CD4-positive, alpha-beta T cell (primary cell): ENCODE measurements at regions not wholly inside any gene's neighbourhood (a gene's known extent, or its start where the extent isn't known, plus 50 kb on each side); places are given as distances from the start of the nearest gene placed in this dataset.

Experiments used
- ATAC-seq: fragments of 200-7000 bp; cut with Tn5 transposase; one replicate; pipeline ENCODE4 v1.10.0; 2022; ENCODE audit warnings: mild to moderate bottlenecking; ENCODE audit not compliant: poor library complexity
- CTCF ChIA-PET: fragments of 350-600 bp; sonication (Branson Sonifier 250); formaldehyde crosslinking; loops from one replicate; lab custom pipeline; 2021; ENCODE audit warnings: antibody characterized with exemption, inconsistent platforms; lab: Charles Lee
- POLR2A ChIA-PET: fragments of 350-600 bp; sonication (Branson Sonifier 250); formaldehyde crosslinking; loops from one replicate; lab custom pipeline; 2021; ENCODE audit warnings: antibody characterized with exemption, inconsistent platforms; lab: Charles Lee
- DNase-seq, 14 experiments: peaks; one replicate each; pipeline ENCODE4 v3.0.0-alpha.2; 2013 to 2020; ENCODE audit warnings: mixed read lengths in 2 of 14
- H3K27ac ChIP-seq, 2 donors: one replicate each; pipeline versions ENCODE4 v1.5.1 to v1.7.0; 2013; ENCODE audit warnings: low read length in 2 of 2, low read depth in 1 of 2, mild to moderate bottlenecking in 1 of 2
- H3K27me3 ChIP-seq, 2 experiments: 1 replicate in 1 of 2; 2 replicates in 1 of 2; pipeline versions ENCODE4 v1.6.1 to v1.7.0; 2013; ENCODE audit warnings: low read length in 2 of 2, control low read depth in 1 of 2, mild to moderate bottlenecking in 1 of 2, moderate library complexity in 1 of 2; ENCODE audit not compliant: insufficient read depth in 2 of 2, control insufficient read depth in 1 of 2
- H3K36me3 ChIP-seq: one replicate; pipeline ENCODE4 v1.6.1; 2013; ENCODE audit warnings: low read length, control low read depth; ENCODE audit not compliant: insufficient read depth
- H3K4me1 ChIP-seq: one replicate; pipeline ENCODE4 v1.6.1; 2013; ENCODE audit warnings: low read length, control low read depth; ENCODE audit not compliant: insufficient read depth
- H3K4me3 ChIP-seq: one replicate; pipeline ENCODE4 v1.5.1; 2013; ENCODE audit warnings: mild to moderate bottlenecking, low read length, moderate library complexity
- H3K9me3 ChIP-seq, 2 experiments: 1 replicate in 1 of 2; 2 replicates in 1 of 2; pipeline versions ENCODE4 v1.6.1 to v1.7.0; 2013; ENCODE audit warnings: low read length in 2 of 2, mild to moderate bottlenecking in 2 of 2, control low read depth in 1 of 2, moderate library complexity in 1 of 2; ENCODE audit not compliant: control insufficient read depth in 1 of 2, insufficient read depth in 1 of 2
- H3K27ac Mint-ChIP-seq: one replicate; pipeline ENCODE4 v1.8.0; 2020; ENCODE audit warnings: mixed read lengths
- H3K27me3 Mint-ChIP-seq: one replicate; pipeline ENCODE4 v1.8.0; 2021; ENCODE audit warnings: mixed read lengths
- H3K36me3 Mint-ChIP-seq: one replicate; pipeline ENCODE4 v1.8.0; 2021; ENCODE audit warnings: low read depth, mixed read lengths
- H3K4me1 Mint-ChIP-seq: one replicate; pipeline ENCODE4 v1.8.0; 2021; ENCODE audit warnings: low read depth, mixed read lengths
- H3K4me3 Mint-ChIP-seq: one replicate; pipeline ENCODE4 v1.8.0; 2020; ENCODE audit warnings: mild to moderate bottlenecking, mixed read lengths
- H3K9me3 Mint-ChIP-seq: one replicate; pipeline ENCODE4 v1.8.0; 2020; ENCODE audit warnings: mixed read lengths
- CTCF ChIP-seq: fragments of 200-600 bp; IDR thresholded peaks from one replicate; pipeline ENCODE4 v1.8.0; 2022; ENCODE audit warnings: antibody characterized with exemption, mild to moderate bottlenecking
- intact Hi-C, 2 experiments: fragments of 100-400 bp; cut with DNase I in 1 of 2; cut with micrococcal nuclease in 1 of 2; formaldehyde crosslinking; loops; one replicate each; pipeline versions ENCODE4 v1.15.1 to v1.9.0; 2023 to 2025; cut with DNase I, micrococcal nuclease

- no peak for DNase-seq
- H3K9me3 Mint-ChIP-seq, result no peaks in the 10 kb centered on the region
- H3K27ac ChIP-seq, result no peak overlapping the region
- no peaks in the 10 kb centered on the region for H3K27me3 Mint-ChIP-seq
- CTCF ChIA-PET, result no interaction called here
- H3K27me3 ChIP-seq, result no peaks in the 10 kb centered on the region
- H3K9me3 ChIP-seq, result no peaks in the 10 kb centered on the region
- TF ChIP-seq CTCF, result no peak
- no peaks in the 10 kb centered on the region for H3K4me1 ChIP-seq
- intact Hi-C loops, result no loop called here
- H3K27ac Mint-ChIP-seq, result no peak overlapping the region
- no peak for ATAC-seq
- no peaks in the 10 kb centered on the region for H3K36me3 ChIP-seq
- no peak overlapping the region for H3K4me3 Mint-ChIP-seq
- H3K4me1 Mint-ChIP-seq, result no peaks in the 10 kb centered on the region
- no peak overlapping the region for H3K4me3 ChIP-seq
- no peaks in the 10 kb centered on the region for H3K36me3 Mint-ChIP-seq
- POLR2A ChIA-PET, result no interaction called here
Observed at GRCh38 chr13:71304861-71305260, 562.1 kb downstream of the DACH1 start.

- no peak overlapping the region for H3K27ac Mint-ChIP-seq
- Histone ChIP-seq H3K27ac (no peak overlapping the region), H3K4me3 (no peak overlapping the region), H3K9me3 (no peaks in the 10 kb centered on the region), H3K27me3 (no peaks in the 10 kb centered on the region), H3K36me3 (no peaks in the 10 kb centered on the region), H3K4me1 (no peaks in the 10 kb centered on the region)
- intact Hi-C loops, result no loop called here
- no peak for ATAC-seq
- H3K36me3 Mint-ChIP-seq, result no peaks in the 10 kb centered on the region
- no peaks in the 10 kb centered on the region for H3K27me3 Mint-ChIP-seq
- TF ChIP-seq CTCF, result no peak
- H3K4me1 Mint-ChIP-seq, result no peaks in the 10 kb centered on the region
- ChIA-PET CTCF (no interaction called here), POLR2A (no interaction called here)
- H3K4me3 Mint-ChIP-seq, result no peak overlapping the region
- DNase-seq, result no peak
- H3K9me3 Mint-ChIP-seq, result no peaks in the 10 kb centered on the region
Observed at GRCh38 chr13:71303144-71303543, 563.9 kb downstream of the DACH1 start.

- no peak for TF ChIP-seq CTCF
- intact Hi-C loops, result no loop called here
- H3K36me3 ChIP-seq, result no peaks in the 10 kb centered on the region
- Mint-ChIP-seq H3K4me1 (no peaks in the 10 kb centered on the region), H3K27me3 (no peaks in the 10 kb centered on the region), H3K4me3 (no peak overlapping the region), H3K27ac (no peak overlapping the region), H3K36me3 (no peaks in the 10 kb centered on the region), H3K9me3 (no peaks in the 10 kb centered on the region)
- ATAC-seq (no peak), DNase-seq (no peak)
- H3K4me3 ChIP-seq, result no peak overlapping the region
- POLR2A ChIA-PET, result no interaction called here
- CTCF ChIA-PET, result no interaction called here
- H3K27me3 ChIP-seq, result no peaks in the 10 kb centered on the region
- no peaks in the 10 kb centered on the region for H3K9me3 ChIP-seq
- no peaks in the 10 kb centered on the region for H3K4me1 ChIP-seq
- no peak overlapping the region for H3K27ac ChIP-seq
Observed at GRCh38 chr13:71300602-71301001, 566.4 kb downstream of the DACH1 start.
